ENCODE measurements at regions not wholly inside any gene's neighbourhood (a gene's known extent, or its start where the extent isn't known, plus 50 kb on each side); places are given as distances from the start of the nearest gene placed in this dataset.

- Histone ChIP-seq H3K79me2 (ENCODE audit: insufficient read depth) (no peaks in the 10 kb centered on the region), H3K9me2 (no peaks in the 10 kb centered on the region), H4K20me1 (ENCODE audit: insufficient read depth) (no peaks in the 10 kb centered on the region), H2AFZ (ENCODE audit: low read depth) (no peak overlapping the region), H3K4me1 (ENCODE audit: control insufficient read depth in 1 of 2, insufficient read depth in 2 of 2, low read depth in 1 of 2, low read length in 1 of 2) (no peaks in the 10 kb centered on the region), H3K9me3 (no peaks in the 10 kb centered on the region), H3K4me3 (ENCODE audit: low read depth in 2 of 2, low read length in 1 of 2) (no peak overlapping the region), H3K27me3 (ENCODE audit: insufficient read depth) (no peaks in the 10 kb centered on the region), H3K36me3 (replicated peaks in 1 of 2; ENCODE audit: control insufficient read depth in 1 of 2, insufficient read depth in 2 of 2, low read length in 1 of 2) (no peaks in the 10 kb centered on the region), H3K9ac (no peak overlapping the region), H3K27ac (ENCODE audit: low read depth in 2 of 2, low read length in 1 of 2) (no peak overlapping the region), H3F3A (replicated peaks; ENCODE audit: insufficient read depth) (no peaks in the 10 kb centered on the region), H3K4me2 (no peak overlapping the region)
- 80% methylated on average over 3 of the region's 3 CpGs for WGBS (ENCODE audit: low lambda C conversion rate)
- no peak for DNase-seq
- TF ChIP-seq ELF1 (IDR thresholded peaks at IDR 0.05) (no peak), USF2 (IDR thresholded peaks at IDR 0.05; ENCODE audit: borderline replicate concordance, low read depth, low read length) (no peak), TAF1 (IDR thresholded peaks at IDR 0.05; ENCODE audit: borderline replicate concordance, low read depth, low read length) (no peak), FOSL2 (IDR thresholded peaks at IDR 0.05; ENCODE audit: borderline replicate concordance, low read depth) (no peak), RFX5 (IDR thresholded peaks at IDR 0.05; ENCODE audit: low read length) (no peak), MXI1 (IDR thresholded peaks at IDR 0.05; ENCODE audit: low read depth, low read length) (no peak), NFIC (IDR thresholded peaks at IDR 0.05; ENCODE audit: borderline replicate concordance) (no peak), CTCF (IDR thresholded peaks at IDR 0.05) (no peak), EZH2phosphoT487 (IDR thresholded peaks at IDR 0.05; ENCODE audit: borderline replicate concordance, low read depth) (no peak)
- POLR2A ChIA-PET = no interaction called here
- CTCF ChIA-PET = no interaction called here
These were observed 1634.9 kb upstream of the NUDT12 start for GRCh38 chr5:105197531-105197930.

GRCh38 chr5:105195765-105196164 lies 1633.2 kb upstream of the NUDT12 start:
- Histone ChIP-seq H3K4me2 (no peak overlapping the region), H3K36me3 (replicated peaks in 1 of 2; ENCODE audit: control insufficient read depth in 1 of 2, insufficient read depth in 2 of 2, low read length in 1 of 2) (no peaks in the 10 kb centered on the region), H3K27ac (ENCODE audit: low read depth in 2 of 2, low read length in 1 of 2) (no peak overlapping the region), H3F3A (replicated peaks; ENCODE audit: insufficient read depth) (no peaks in the 10 kb centered on the region), H3K9me2 (no peaks in the 10 kb centered on the region), H3K9ac (no peak overlapping the region), H4K20me1 (ENCODE audit: insufficient read depth) (no peaks in the 10 kb centered on the region), H3K9me3 (no peaks in the 10 kb centered on the region), H3K4me1 (ENCODE audit: control insufficient read depth in 1 of 2, insufficient read depth in 2 of 2, low read depth in 1 of 2, low read length in 1 of 2) (no peaks in the 10 kb centered on the region), H2AFZ (ENCODE audit: low read depth) (no peak overlapping the region), H3K27me3 (ENCODE audit: insufficient read depth) (no peaks in the 10 kb centered on the region), H3K79me2 (ENCODE audit: insufficient read depth) (no peaks in the 10 kb centered on the region), H3K4me3 (ENCODE audit: low read depth in 2 of 2, low read length in 1 of 2) (no peak overlapping the region)
- TF ChIP-seq ELF1 (IDR thresholded peaks at IDR 0.05) = no peak
- TF ChIP-seq MXI1 (IDR thresholded peaks at IDR 0.05; ENCODE audit: low read depth, low read length) = no peak
- no peak for TF ChIP-seq EP300 (IDR thresholded peaks at IDR 0.05; ENCODE audit: borderline replicate concordance in 1 of 2, low read depth in 1 of 2, low read length in 1 of 2)
- TF ChIP-seq SIN3A (IDR thresholded peaks at IDR 0.05; ENCODE audit: borderline replicate concordance, low read depth, low read length) = no peak
- no peak for TF ChIP-seq EZH2phosphoT487 (IDR thresholded peaks at IDR 0.05; ENCODE audit: borderline replicate concordance, low read depth)
- TF ChIP-seq TEAD4 (IDR thresholded peaks at IDR 0.05; ENCODE audit: borderline replicate concordance, insufficient read depth) = no peak
- TF ChIP-seq CHD2 (IDR thresholded peaks at IDR 0.05; ENCODE audit: low read length, partially characterized antibody) = no peak
- no peak for TF ChIP-seq REST (IDR thresholded peaks at IDR 0.05; ENCODE audit: low read depth, low read length)
- no peak for TF ChIP-seq MAX (IDR thresholded peaks at IDR 0.05; ENCODE audit: low read depth)
- TF ChIP-seq JUND (IDR thresholded peaks at IDR 0.05) = no peak
- no peak for DNase-seq
- ChIA-PET POLR2A (no interaction called here), CTCF (no interaction called here)
